Natural killer cell (primary cell): ENCODE measurements at regions not wholly inside any gene's neighbourhood (a gene's known extent, or its start where the extent isn't known, plus 50 kb on each side); places are given as distances from the start of the nearest gene placed in this dataset.

Experiments
- ATAC-seq, 3 donors: fragments of 150-1000 bp in 2 of 3; fragments of 200-7000 bp in 1 of 3; cut with Tn5 transposase; 1 replicate in 1 of 3; 2 replicates in 2 of 3; pipeline ENCODE4 v1.10.0; 2021; ENCODE audit warnings: mild to moderate bottlenecking in 2 of 3, moderate library complexity in 2 of 3
- DNase-seq, 2 donors: peaks; one replicate each; pipeline versions ENCODE4 v3.0.0 to v3.0.0-alpha.2; 2013 to 2021; ENCODE audit warnings: mixed read lengths in 1 of 2
- H3K27ac ChIP-seq: one replicate; pipeline ENCODE4 v1.5.1; 2013; ENCODE audit warnings: mild to moderate bottlenecking, low read length
- H3K27me3 ChIP-seq: one replicate; pipeline ENCODE4 v1.6.1; 2013; ENCODE audit warnings: low read length; ENCODE audit not compliant: control insufficient read depth, insufficient read depth
- H3K36me3 ChIP-seq: one replicate; pipeline ENCODE4 v1.6.1; 2013; ENCODE audit warnings: low read length; ENCODE audit not compliant: control insufficient read depth, insufficient read depth
- H3K4me1 ChIP-seq: one replicate; pipeline ENCODE4 v1.6.1; 2013; ENCODE audit warnings: low read length; ENCODE audit not compliant: control insufficient read depth, insufficient read depth
- H3K4me3 ChIP-seq: one replicate; pipeline ENCODE4 v1.5.1; 2013; ENCODE audit warnings: low read length
- H3K9me3 ChIP-seq: one replicate; pipeline ENCODE4 v1.6.1; 2013; ENCODE audit warnings: low read length; ENCODE audit not compliant: control insufficient read depth, insufficient read depth
- H3K27ac Mint-ChIP-seq, 2 donors: one replicate each; pipeline ENCODE4 v1.8.0; 2022; ENCODE audit warnings: mild to moderate bottlenecking in 2 of 2, mixed read lengths in 2 of 2, moderate library complexity in 1 of 2
- H3K27me3 Mint-ChIP-seq, 2 donors: one replicate each; pipeline ENCODE4 v1.8.0; 2022; ENCODE audit warnings: low read depth in 2 of 2, mixed read lengths in 2 of 2
- H3K36me3 Mint-ChIP-seq: one replicate; pipeline ENCODE4 v1.8.0; 2022; ENCODE audit warnings: mixed read lengths
- H3K4me1 Mint-ChIP-seq, 2 donors: one replicate each; pipeline ENCODE4 v1.8.0; 2022; ENCODE audit warnings: mixed read lengths in 2 of 2
- H3K4me3 Mint-ChIP-seq: one replicate; pipeline ENCODE4 v1.8.0; 2022; ENCODE audit warnings: mild to moderate bottlenecking, moderate library complexity, mixed read lengths
- H3K9me3 Mint-ChIP-seq, 2 donors: one replicate each; pipeline ENCODE4 v1.8.0; 2022; ENCODE audit warnings: mixed read lengths in 2 of 2
- CTCF ChIP-seq: fragments of 200-600 bp; IDR thresholded peaks from one replicate; pipeline ENCODE4 v1.8.0; 2022; ENCODE audit warnings: antibody characterized with exemption
- WGBS: methylation state at CpG from one replicate; pipeline ENCODE4 v1.1.7; 2013; ENCODE audit warnings: missing lambda C conversion rate; ENCODE audit not compliant: insufficient coverage; 5-methylcytosine and 5-hydroxymethylcytosine counted together
- intact Hi-C: fragments of 100-400 bp; cut with micrococcal nuclease; formaldehyde crosslinking; loops from one replicate; pipeline ENCODE4 v1.14.2; 2022

- H3K36me3 Mint-ChIP-seq = no peaks in the 10 kb centered on the region
- WGBS = 72% methylated on average over 3 of the region's 3 CpGs
- ATAC-seq (no peak), DNase-seq (no peak)
- no peaks in the 10 kb centered on the region for H3K27me3 ChIP-seq
- TF ChIP-seq CTCF = no peak
- H3K4me1 ChIP-seq = no peaks in the 10 kb centered on the region
- H3K27ac Mint-ChIP-seq = no peak overlapping the region
- no peak overlapping the region for H3K27ac ChIP-seq
- no peaks in the 10 kb centered on the region for H3K4me1 Mint-ChIP-seq
- no peaks in the 10 kb centered on the region for H3K36me3 ChIP-seq
- intact Hi-C loops = no loop called here
- H3K4me3 Mint-ChIP-seq = no peak overlapping the region
- peaks cover 18 to 22% of the 10 kb centered on the region in 2 donors for H3K27me3 Mint-ChIP-seq
- H3K4me3 ChIP-seq = no peak overlapping the region
- no peaks in the 10 kb centered on the region for H3K9me3 Mint-ChIP-seq
- H3K9me3 ChIP-seq = no peaks in the 10 kb centered on the region
Measured at GRCh38 chr2:45218931-45219339, 209.7 kb upstream of the SIX2 start.

DNA sequence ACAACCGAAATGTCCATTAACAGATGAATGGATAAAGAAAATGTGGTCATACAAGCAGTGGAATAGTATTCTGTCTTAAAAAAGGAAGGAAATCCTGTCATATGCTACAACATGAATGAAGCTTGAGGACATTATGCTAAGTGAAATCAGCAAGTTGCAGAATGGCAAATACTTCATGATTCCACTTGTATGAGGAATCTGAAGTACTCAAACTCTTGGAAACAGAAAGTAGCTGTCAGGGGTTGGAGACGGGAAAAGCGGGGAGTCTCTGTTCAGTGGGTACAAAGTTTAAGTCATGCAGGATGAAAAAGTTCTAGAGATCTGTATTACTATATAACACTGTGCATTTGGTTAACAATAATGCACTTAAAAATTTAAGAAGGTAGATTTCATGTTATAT, 209.0 kb upstream of the SIX2 start:
- no peaks in the 10 kb centered on the region for H3K36me3 Mint-ChIP-seq
- no peaks in the 10 kb centered on the region for H3K9me3 Mint-ChIP-seq
- ATAC-seq = no peak
- WGBS = 96% methylated on average over 3 of the region's 3 CpGs
- H3K27me3 Mint-ChIP-seq = peaks cover 15 to 25% of the 10 kb centered on the region in 2 donors
- Histone ChIP-seq H3K27me3 (no peaks in the 10 kb centered on the region), H3K36me3 (no peaks in the 10 kb centered on the region), H3K4me3 (no peak overlapping the region), H3K9me3 (no peaks in the 10 kb centered on the region), H3K4me1 (no peaks in the 10 kb centered on the region), H3K27ac (no peak overlapping the region)
- no peak for TF ChIP-seq CTCF
- no peak overlapping the region for H3K4me3 Mint-ChIP-seq
- H3K27ac Mint-ChIP-seq = no peak overlapping the region
- no peak for DNase-seq
- H3K4me1 Mint-ChIP-seq = no peaks in the 10 kb centered on the region
- intact Hi-C loops = no loop called here

GRCh38 chr2:45216118-45216517, 206.9 kb upstream of the SIX2 start:
- Histone ChIP-seq H3K27ac (no peak overlapping the region), H3K4me1 (no peaks in the 10 kb centered on the region), H3K4me3 (no peak overlapping the region), H3K36me3 (no peaks in the 10 kb centered on the region), H3K27me3 (no peaks in the 10 kb centered on the region), H3K9me3 (no peaks in the 10 kb centered on the region)
- TF ChIP-seq CTCF = no peak
- ATAC-seq (no peak), DNase-seq (no peak)
- H3K9me3 Mint-ChIP-seq = no peaks in the 10 kb centered on the region
- no peak overlapping the region for H3K4me3 Mint-ChIP-seq
- H3K36me3 Mint-ChIP-seq = no peaks in the 10 kb centered on the region
- no peaks in the 10 kb centered on the region for H3K4me1 Mint-ChIP-seq
- intact Hi-C loops = no loop called here
- H3K27me3 Mint-ChIP-seq = peaks cover 18 to 25% of the 10 kb centered on the region in 2 donors
- no peak overlapping the region for H3K27ac Mint-ChIP-seq

GRCh38 chr2:45214550-45214949, 205.3 kb upstream of the SIX2 start:
- H3K27me3 ChIP-seq = no peaks in the 10 kb centered on the region
- Mint-ChIP-seq H3K9me3 (no peaks in the 10 kb centered on the region), H3K27me3 (peaks cover 16 to 25% of the 10 kb centered on the region in 2 donors), H3K4me1 (no peaks in the 10 kb centered on the region), H3K4me3 (no peak overlapping the region), H3K36me3 (no peaks in the 10 kb centered on the region), H3K27ac (no peak overlapping the region)
- intact Hi-C loops = no loop called here
- H3K27ac ChIP-seq = no peak overlapping the region
- H3K9me3 ChIP-seq = no peaks in the 10 kb centered on the region
- no peaks in the 10 kb centered on the region for H3K4me1 ChIP-seq
- 87% methylated on average over 5 of the region's 5 CpGs for WGBS
- H3K36me3 ChIP-seq = no peaks in the 10 kb centered on the region
- DNase-seq = no peak
- ATAC-seq = no peak
- H3K4me3 ChIP-seq = no peak overlapping the region
- no peak for TF ChIP-seq CTCF
